OCI-LY1 (cell line): ENCODE measurements at regions not wholly inside any gene's neighbourhood (a gene's known extent, or its start where the extent isn't known, plus 50 kb on each side); places are given as distances from the start of the nearest gene placed in this dataset.

Experiments used
- H2AFZ ChIP-seq: fragments of 200-600 bp; sonication (generic), shearing (Covaris generic); 2 replicates; pipeline ENCODE4 v1.6.0; 2014; ENCODE audit warnings: antibody characterized with exemption, mild to moderate bottlenecking, low read length
- H3F3A ChIP-seq: fragments of 200-600 bp; sonication (generic), shearing (Covaris generic); 2 replicates; pipeline ENCODE4 v1.6.0; 2014; ENCODE audit warnings: mild to moderate bottlenecking, antibody characterized with exemption, low read length, moderate library complexity; ENCODE audit not compliant: insufficient read depth
- H3K27ac ChIP-seq: fragments of 200-600 bp; sonication (generic); 2 replicates; pipeline ENCODE4 v1.5.1; 2014; ENCODE audit warnings: low read length, mixed run types, mild to moderate bottlenecking, low read depth; ENCODE audit not compliant: poor library complexity, severe bottlenecking
- H3K27me3 ChIP-seq: fragments of 200-600 bp; sonication (generic); 2 replicates; pipeline ENCODE4 v1.6.0; 2014; ENCODE audit warnings: antibody characterized with exemption, mild to moderate bottlenecking, low read length, moderate library complexity; ENCODE audit not compliant: insufficient read depth
- H3K36me3 ChIP-seq: fragments of 200-600 bp; sonication (generic); 2 replicates; pipeline ENCODE4 v1.6.1; 2014; ENCODE audit warnings: mild to moderate bottlenecking, antibody characterized with exemption, low read length, moderate library complexity, mixed read lengths; ENCODE audit not compliant: insufficient read depth
- H3K4me1 ChIP-seq: fragments of 200-600 bp; sonication (generic); 2 replicates; pipeline ENCODE4 v1.5.1; 2014; ENCODE audit warnings: mild to moderate bottlenecking, low read length, moderate library complexity; ENCODE audit not compliant: insufficient read depth, severe bottlenecking
- H3K4me2 ChIP-seq: fragments of 200-600 bp; sonication (generic), shearing (Covaris generic); 2 replicates; pipeline ENCODE4 v1.6.1; 2014; ENCODE audit warnings: low read length
- H3K4me3 ChIP-seq: fragments of 200-600 bp; sonication (generic); 2 replicates; pipeline ENCODE4 v1.5.1; 2014; ENCODE audit warnings: low read length, low read depth, mild to moderate bottlenecking, mixed read lengths; ENCODE audit not compliant: poor library complexity, severe bottlenecking
- H3K79me2 ChIP-seq: fragments of 200-600 bp; shearing (Covaris generic); 2 replicates; pipeline ENCODE4 v1.6.1; 2016; ENCODE audit warnings: mixed run types, low read length, mixed read lengths; ENCODE audit not compliant: insufficient read depth
- H3K9ac ChIP-seq: fragments of 200-600 bp; sonication (generic), shearing (Covaris generic); 2 replicates; pipeline ENCODE4 v1.6.1; 2014; ENCODE audit warnings: mild to moderate bottlenecking, low read length, mixed read lengths
- H3K9me2 ChIP-seq: fragments of 200-600 bp; sonication (generic), shearing (Covaris generic); 2 replicates; pipeline ENCODE4 v1.6.1; 2014; ENCODE audit warnings: low read depth, mild to moderate bottlenecking, low read length, mixed read lengths
- H3K9me3 ChIP-seq: fragments of 200-600 bp; shearing (Covaris generic); 2 replicates; pipeline ENCODE4 v1.6.1; 2014; ENCODE audit warnings: low read length, mixed read lengths
- H4K20me1 ChIP-seq: fragments of 200-600 bp; sonication (generic), shearing (Covaris generic); 2 replicates; pipeline ENCODE4 v1.6.0; 2016; ENCODE audit warnings: mild to moderate bottlenecking, low read length; ENCODE audit not compliant: insufficient read depth
- EZH2 ChIP-seq: fragments of 200-600 bp; sonication (generic), shearing (Covaris generic); IDR thresholded peaks from 2 replicates; pipeline ENCODE4 v1.8.0; 2017; ENCODE audit warnings: borderline replicate concordance, mixed run types, mild to moderate bottlenecking, antibody characterized with exemption, low read length, moderate library complexity, mixed read lengths
- TF ChIP-seq, protein P1 (sequence below): fragments of 200-600 bp; sonication (generic), shearing (Covaris generic); IDR thresholded peaks from 2 replicates; pipeline ENCODE4 v1.5.1; 2017; ENCODE audit warnings: mild to moderate bottlenecking, antibody characterized with exemption, low read length, moderate library complexity, mixed read lengths

DNA sequence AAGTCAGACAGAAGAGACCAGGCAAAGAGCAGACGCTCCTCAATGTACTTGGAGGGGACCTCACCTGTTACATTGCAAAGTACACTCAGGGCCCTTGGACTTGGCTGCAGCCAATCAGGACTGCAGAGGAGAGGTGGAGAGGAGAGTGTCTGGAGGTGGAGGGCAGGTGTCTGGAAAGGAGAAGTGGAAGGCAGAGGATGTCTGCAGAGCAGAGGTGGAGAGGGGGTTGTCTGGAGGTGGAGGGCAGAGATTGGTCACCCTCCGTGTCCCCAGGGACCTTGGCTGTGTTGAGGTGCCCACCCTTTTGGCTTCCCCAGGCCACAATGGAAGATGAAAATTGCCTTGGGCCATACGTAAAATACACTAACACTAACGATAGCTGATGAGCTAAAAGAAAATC is 241.3 kb upstream of the IRX2 start:
- Histone ChIP-seq H3K27me3 (no peaks in the 10 kb centered on the region), H3K4me1 (no peaks in the 10 kb centered on the region)
- TF ChIP-seq, protein P1, sequence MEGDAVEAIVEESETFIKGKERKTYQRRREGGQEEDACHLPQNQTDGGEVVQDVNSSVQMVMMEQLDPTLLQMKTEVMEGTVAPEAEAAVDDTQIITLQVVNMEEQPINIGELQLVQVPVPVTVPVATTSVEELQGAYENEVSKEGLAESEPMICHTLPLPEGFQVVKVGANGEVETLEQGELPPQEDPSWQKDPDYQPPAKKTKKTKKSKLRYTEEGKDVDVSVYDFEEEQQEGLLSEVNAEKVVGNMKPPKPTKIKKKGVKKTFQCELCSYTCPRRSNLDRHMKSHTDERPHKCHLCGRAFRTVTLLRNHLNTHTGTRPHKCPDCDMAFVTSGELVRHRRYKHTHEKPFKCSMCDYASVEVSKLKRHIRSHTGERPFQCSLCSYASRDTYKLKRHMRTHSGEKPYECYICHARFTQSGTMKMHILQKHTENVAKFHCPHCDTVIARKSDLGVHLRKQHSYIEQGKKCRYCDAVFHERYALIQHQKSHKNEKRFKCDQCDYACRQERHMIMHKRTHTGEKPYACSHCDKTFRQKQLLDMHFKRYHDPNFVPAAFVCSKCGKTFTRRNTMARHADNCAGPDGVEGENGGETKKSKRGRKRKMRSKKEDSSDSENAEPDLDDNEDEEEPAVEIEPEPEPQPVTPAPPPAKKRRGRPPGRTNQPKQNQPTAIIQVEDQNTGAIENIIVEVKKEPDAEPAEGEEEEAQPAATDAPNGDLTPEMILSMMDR, result no peak
- no peak for TF ChIP-seq EZH2

DNA sequence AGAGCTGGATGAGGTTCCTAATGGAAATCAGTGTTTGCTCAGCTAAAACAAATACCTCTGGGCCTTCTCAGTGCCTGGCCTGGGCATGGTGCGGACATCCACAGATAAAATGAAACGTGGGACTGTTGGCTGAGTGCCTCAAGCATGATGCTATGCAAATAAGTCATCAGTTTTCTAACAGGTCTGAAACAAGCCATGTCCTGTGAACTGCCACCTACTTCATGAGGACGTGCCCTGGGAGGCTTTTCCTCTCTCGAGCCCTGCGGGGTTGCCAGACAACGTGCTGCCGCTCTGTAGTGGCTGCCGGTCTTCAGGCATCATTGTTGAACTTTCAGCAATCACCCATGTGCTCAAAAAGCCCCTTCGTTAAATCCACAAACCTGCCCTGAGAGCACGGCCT is 240.4 kb upstream of the IRX2 start:
- TF ChIP-seq, protein P1, result no peak
- no peak for TF ChIP-seq EZH2
- H3K4me2 ChIP-seq, result no peak overlapping the region

More for the DNA sequence above, 241.3 kb upstream of the IRX2 start:
- no peaks in the 10 kb centered on the region for H4K20me1 ChIP-seq
- H3K27ac ChIP-seq, result no peak overlapping the region
- H2AFZ ChIP-seq, result no peak overlapping the region
- no peaks in the 10 kb centered on the region for H3K79me2 ChIP-seq
- no peak overlapping the region for H3K4me3 ChIP-seq
- H3K9me3 ChIP-seq, result no peaks in the 10 kb centered on the region
- no peaks in the 10 kb centered on the region for H3K36me3 ChIP-seq
- no peak overlapping the region for H3K4me2 ChIP-seq
- no peaks in the 10 kb centered on the region for H3K9me2 ChIP-seq
- no peaks in the 10 kb centered on the region for H3F3A ChIP-seq
- no peak overlapping the region for H3K9ac ChIP-seq

DNA sequence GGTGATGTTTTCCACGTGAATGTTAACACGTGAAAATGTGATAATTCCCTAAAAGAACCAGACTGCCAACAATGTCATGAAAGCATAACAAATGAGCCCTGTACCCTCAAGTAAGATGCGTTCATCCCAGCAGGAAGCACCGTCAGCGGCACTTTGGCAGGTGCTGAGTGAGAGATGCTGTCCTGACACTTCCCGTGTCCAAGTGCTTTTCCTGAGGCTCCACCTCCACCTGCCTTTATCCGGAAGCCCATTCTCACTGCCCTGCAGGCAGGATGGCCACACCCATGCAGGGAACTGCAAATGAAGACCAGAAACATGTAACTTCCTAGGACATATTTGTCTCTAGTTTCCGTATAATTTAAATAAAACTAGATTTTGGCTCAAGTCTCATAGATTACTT is 238.0 kb upstream of the IRX2 start:
- Histone ChIP-seq H3K9ac (no peak overlapping the region), H3K36me3 (no peaks in the 10 kb centered on the region), H2AFZ (no peak overlapping the region), H3K9me3 (no peaks in the 10 kb centered on the region), H4K20me1 (no peaks in the 10 kb centered on the region), H3F3A (no peaks in the 10 kb centered on the region), H3K4me3 (no peak overlapping the region), H3K9me2 (no peaks in the 10 kb centered on the region), H3K79me2 (no peaks in the 10 kb centered on the region), H3K27me3 (no peaks in the 10 kb centered on the region), H3K27ac (no peak overlapping the region), H3K4me2 (no peak overlapping the region), H3K4me1 (no peaks in the 10 kb centered on the region)
- TF ChIP-seq, protein P1, result no peak
- TF ChIP-seq EZH2, result no peak

More for the DNA sequence above, 240.4 kb upstream of the IRX2 start:
- H3K79me2 ChIP-seq, result no peaks in the 10 kb centered on the region
- no peaks in the 10 kb centered on the region for H4K20me1 ChIP-seq
- H3K9me3 ChIP-seq, result no peaks in the 10 kb centered on the region
- no peaks in the 10 kb centered on the region for H3K36me3 ChIP-seq
- H3K9ac ChIP-seq, result no peak overlapping the region
- H2AFZ ChIP-seq, result no peak overlapping the region
- no peak overlapping the region for H3K4me3 ChIP-seq
- no peaks in the 10 kb centered on the region for H3K9me2 ChIP-seq
- H3K27me3 ChIP-seq, result no peaks in the 10 kb centered on the region
- H3K27ac ChIP-seq, result no peak overlapping the region
- H3K4me1 ChIP-seq, result no peaks in the 10 kb centered on the region
- no peaks in the 10 kb centered on the region for H3F3A ChIP-seq
